Ovary (tissue), 7 donors: ENCODE measurements at regions not wholly inside any gene's neighbourhood (a gene's known extent, or its start where the extent isn't known, plus 50 kb on each side); places are given as distances from the start of the nearest gene placed in this dataset.

Experiments used
- DNase-seq, 5 donors: peaks; one replicate each; pipeline ENCODE4 v3.0.0-alpha.2; 2019 to 2020
- H3K27ac ChIP-seq, 2 donors: fragments of 200-600 bp; one replicate each; pipeline versions ENCODE4 v1.5.1 to v1.8.0; 2019 to 2022
- H3K27me3 ChIP-seq: fragments of 200-600 bp; one replicate; pipeline ENCODE4 v1.8.0; 2022
- H3K36me3 ChIP-seq: fragments of 200-600 bp; sonication (generic); one replicate; pipeline ENCODE4 v1.5.1; 2019
- H3K4me1 ChIP-seq: one replicate; pipeline ENCODE4 v1.8.1; 2013; ENCODE audit warnings: mild to moderate bottlenecking, moderate library complexity; ENCODE audit not compliant: insufficient read depth
- H3K4me3 ChIP-seq: fragments of 200-600 bp; sonication (generic); one replicate; pipeline ENCODE4 v1.5.1; 2017
- H3K9me3 ChIP-seq, 2 donors: fragments of 200-600 bp in 1 of 2; sonication (generic) in 1 of 2; one replicate each; pipeline versions ENCODE4 v1.5.1 to v1.8.1; 2013 to 2019; ENCODE audit warnings: mild to moderate bottlenecking in 1 of 2, moderate library complexity in 1 of 2
- EP300 ChIP-seq: sonication (generic); formaldehyde crosslinking; IDR thresholded peaks from one replicate; pipeline ENCODE4 v1.6.1; 2017; ENCODE audit warnings: antibody characterized with exemption
- POLR2A ChIP-seq: fragments of 450-650 bp; IDR thresholded peaks from one replicate; pipeline ENCODE4 v1.6.1; 2017; ENCODE audit warnings: antibody characterized with exemption, mild to moderate bottlenecking, moderate library complexity
- WGBS, 3 donors: extraction: QIAGEN DNeasy Blood & Tissue Kit in 1 of 3; methylation state at CpG; one replicate each; pipeline versions ENCODE4 v1.1.5 to v1.1.7; 2013 to 2017; 5-methylcytosine and 5-hydroxymethylcytosine counted together
- intact Hi-C, 4 donors: fragments of 100-400 bp; cut with DNase I; formaldehyde crosslinking; loops; one replicate each; pipeline versions ENCODE4 v1.11.0 to v1.15.1; 2022 to 2023
- TF ChIP-seq, protein P1 (sequence below), 3 donors: fragments of 450-650 bp in 2 of 3; fragments of 200-600 bp in 1 of 3; IDR thresholded peaks; one replicate each; pipeline versions ENCODE4 v1.5.1 to v1.8.0; 2016 to 2022; ENCODE audit warnings: antibody characterized with exemption in 3 of 3, mild to moderate bottlenecking in 1 of 3
- donor health status: DM: no; HTN: no; CAD: no; lungs with moderate emphysema.
- donor health status: DM: no; HTN: no; CAD: no.
- donor health status: Bipolar disorder and iron deficiency.
- donor health status: DM: no; HTN: no; CAD: no.
- donor health status: DM: yes; HTN: yes; CAD: no.

DNA sequence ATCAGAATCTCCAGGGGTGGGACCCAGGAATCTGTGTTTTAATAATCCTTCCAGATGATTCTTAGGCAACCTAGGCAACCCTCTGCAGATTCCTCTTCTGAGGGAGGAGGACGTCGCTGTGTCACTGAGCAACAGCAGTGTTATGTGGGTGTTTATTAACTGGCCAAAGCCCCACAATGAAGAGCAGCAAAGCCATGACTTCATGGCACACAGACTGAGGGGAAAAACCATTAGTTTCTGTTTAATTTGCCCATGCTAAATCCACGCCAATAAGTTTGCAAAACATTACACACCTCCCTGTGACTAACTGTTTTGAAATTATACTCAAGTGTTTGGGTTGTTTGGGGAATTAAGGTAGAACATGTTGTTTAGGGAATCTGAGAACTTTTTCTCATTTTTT lies 83.7 kb upstream of the TMED7 start:
- no peak for TF ChIP-seq POLR2A
- TF ChIP-seq, protein P1, sequence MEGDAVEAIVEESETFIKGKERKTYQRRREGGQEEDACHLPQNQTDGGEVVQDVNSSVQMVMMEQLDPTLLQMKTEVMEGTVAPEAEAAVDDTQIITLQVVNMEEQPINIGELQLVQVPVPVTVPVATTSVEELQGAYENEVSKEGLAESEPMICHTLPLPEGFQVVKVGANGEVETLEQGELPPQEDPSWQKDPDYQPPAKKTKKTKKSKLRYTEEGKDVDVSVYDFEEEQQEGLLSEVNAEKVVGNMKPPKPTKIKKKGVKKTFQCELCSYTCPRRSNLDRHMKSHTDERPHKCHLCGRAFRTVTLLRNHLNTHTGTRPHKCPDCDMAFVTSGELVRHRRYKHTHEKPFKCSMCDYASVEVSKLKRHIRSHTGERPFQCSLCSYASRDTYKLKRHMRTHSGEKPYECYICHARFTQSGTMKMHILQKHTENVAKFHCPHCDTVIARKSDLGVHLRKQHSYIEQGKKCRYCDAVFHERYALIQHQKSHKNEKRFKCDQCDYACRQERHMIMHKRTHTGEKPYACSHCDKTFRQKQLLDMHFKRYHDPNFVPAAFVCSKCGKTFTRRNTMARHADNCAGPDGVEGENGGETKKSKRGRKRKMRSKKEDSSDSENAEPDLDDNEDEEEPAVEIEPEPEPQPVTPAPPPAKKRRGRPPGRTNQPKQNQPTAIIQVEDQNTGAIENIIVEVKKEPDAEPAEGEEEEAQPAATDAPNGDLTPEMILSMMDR (IDR thresholded peaks at IDR 0.05), result no peak
- TF ChIP-seq EP300, result no peak
- H3K9me3 ChIP-seq, result no peaks in the 10 kb centered on the region
- no peaks in the 10 kb centered on the region for H3K4me1 ChIP-seq
- intact Hi-C loops, result no loop called here
- no peak overlapping the region for H3K27ac ChIP-seq
- no peak for DNase-seq
- H3K36me3 ChIP-seq, result no peaks in the 10 kb centered on the region
- no peak overlapping the region for H3K4me3 ChIP-seq
- no peaks in the 10 kb centered on the region for H3K27me3 ChIP-seq
- 35 to 60% (median 41%) methylated on average over 3 of the region's 3 CpGs for WGBS, 3 donors

DNA sequence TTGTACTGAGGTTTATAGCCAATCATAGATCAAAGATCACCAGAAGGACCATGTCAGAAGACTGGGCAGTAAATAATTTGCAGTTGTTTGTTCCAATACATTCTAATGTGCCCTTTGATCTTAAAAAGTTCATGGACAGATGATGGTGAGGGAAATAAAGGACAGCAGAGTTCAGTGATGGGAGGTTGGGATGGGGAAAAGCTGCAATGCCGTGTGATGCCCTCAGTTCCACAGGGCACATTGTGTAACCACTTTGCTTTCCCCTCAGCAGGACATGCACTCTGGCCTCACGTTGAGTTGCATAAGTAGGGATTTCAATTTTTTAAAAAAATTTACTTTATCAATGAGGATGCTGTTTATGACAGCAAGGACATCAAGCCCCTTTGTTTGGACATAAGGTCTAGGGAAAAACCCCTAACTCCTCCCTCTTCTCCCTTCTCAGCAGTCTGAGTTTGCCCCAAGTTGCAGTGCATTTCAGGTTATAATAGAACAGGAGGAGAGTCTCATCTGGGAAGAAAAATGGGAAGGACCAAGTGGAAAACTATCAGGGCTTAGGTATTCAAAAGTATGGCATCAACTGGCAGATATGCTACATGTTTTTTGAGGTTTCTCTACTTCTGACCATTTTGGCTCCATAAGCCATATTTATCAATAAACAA lies 83.1 kb upstream of the TMED7 start:
- no peaks in the 10 kb centered on the region for H3K27me3 ChIP-seq
- no peak overlapping the region for H3K4me3 ChIP-seq
- H3K4me1 ChIP-seq, result no peaks in the 10 kb centered on the region
- H3K9me3 ChIP-seq, result no peaks in the 10 kb centered on the region
- TF ChIP-seq EP300 (no peak), POLR2A (no peak)
- TF ChIP-seq, protein P1 (IDR thresholded peaks at IDR 0.05), result no peak
- H3K27ac ChIP-seq, result no peak overlapping the region
- intact Hi-C loops, result no loop called here
- no peak for DNase-seq
- 73 to 83% (median 81%) methylated on average over 2 of the region's 2 CpGs for WGBS, 3 donors
- no peaks in the 10 kb centered on the region for H3K36me3 ChIP-seq

DNA sequence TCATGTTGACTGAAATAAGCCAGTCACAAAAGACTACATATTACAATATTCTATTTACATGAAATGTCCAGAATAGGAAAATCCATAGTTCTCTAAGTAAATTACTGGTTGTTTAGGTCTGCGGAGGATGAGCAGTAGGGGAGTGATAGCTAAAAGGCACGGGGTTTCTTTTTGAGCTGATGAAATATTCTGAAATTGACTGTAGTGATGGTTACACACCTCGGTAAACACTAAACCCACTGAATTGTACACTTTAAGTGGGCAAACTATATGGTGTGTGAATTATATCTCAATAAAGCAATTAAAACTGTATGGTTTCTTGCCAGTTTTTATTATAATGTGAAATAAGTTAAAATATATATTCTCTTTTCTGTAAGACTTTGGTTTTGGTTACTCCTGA lies 77.7 kb upstream of the TMED7 start:
- Histone ChIP-seq H3K4me1 (no peaks in the 10 kb centered on the region), H3K4me3 (no peak overlapping the region), H3K27me3 (no peaks in the 10 kb centered on the region), H3K36me3 (no peaks in the 10 kb centered on the region), H3K27ac (no peak overlapping the region), H3K9me3 (no peaks in the 10 kb centered on the region)
- no peak for DNase-seq
- intact Hi-C loops, result no loop called here
- WGBS, 3 donors, result 86 to 89% (median 87%) methylated on average over 3 of the region's 3 CpGs
- no peak for TF ChIP-seq POLR2A

DNA sequence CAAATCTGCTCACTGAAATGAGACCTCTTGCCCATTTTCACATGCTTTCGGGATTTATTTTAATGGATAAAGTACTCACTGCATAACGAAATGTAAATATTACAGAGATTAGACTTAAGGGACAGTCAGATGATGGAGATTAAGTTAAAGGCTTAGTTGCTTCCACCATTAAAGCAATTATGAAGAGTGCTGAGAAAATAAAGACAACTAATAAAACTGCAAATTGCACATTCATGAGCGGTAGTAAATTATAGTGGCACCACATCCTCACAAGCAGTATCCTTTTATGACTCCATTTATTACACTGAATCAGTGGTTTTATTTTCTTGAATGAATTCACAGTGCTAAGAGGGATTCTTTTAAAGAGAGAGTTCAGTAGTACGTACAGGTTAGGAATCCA lies 76.2 kb upstream of the TMED7 start:
- 60 to 83% (median 80%) methylated on average over 4 of the region's 4 CpGs for WGBS, 3 donors
- Histone ChIP-seq H3K27ac (no peak overlapping the region), H3K27me3 (no peaks in the 10 kb centered on the region), H3K9me3 (no peaks in the 10 kb centered on the region), H3K4me1 (no peaks in the 10 kb centered on the region), H3K36me3 (no peaks in the 10 kb centered on the region), H3K4me3 (no peak overlapping the region)
- intact Hi-C loops, result no loop called here
- TF ChIP-seq POLR2A, result no peak
- TF ChIP-seq, protein P1 (IDR thresholded peaks at IDR 0.05), result no peak
- no peak for TF ChIP-seq EP300
- DNase-seq, result no peak

DNA sequence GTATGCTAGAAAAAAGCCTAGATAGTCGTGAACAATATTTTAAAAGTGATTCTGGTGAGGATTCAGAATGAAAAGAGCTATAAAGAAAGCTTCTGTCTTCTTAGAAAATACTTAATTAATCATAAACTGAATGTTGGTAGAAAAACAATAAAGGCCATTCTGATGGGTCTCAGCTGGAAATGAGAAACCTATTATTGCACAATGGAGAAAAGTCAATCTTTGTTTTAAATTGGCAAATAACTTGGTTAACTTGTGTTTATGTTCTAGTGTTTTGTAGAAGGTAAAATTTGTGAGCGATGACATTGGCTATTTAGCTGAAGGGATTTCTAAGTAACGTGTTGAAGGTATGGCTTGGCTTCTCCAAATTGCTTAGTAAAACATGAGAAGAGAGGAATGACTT lies 74.1 kb upstream of the TMED7 start:
- H3K27me3 ChIP-seq, result no peaks in the 10 kb centered on the region
- no peaks in the 10 kb centered on the region for H3K4me1 ChIP-seq
- intact Hi-C loops, result no loop called here
- 89 to 94% (median 91%) methylated on average over 3 of the region's 3 CpGs for WGBS, 3 donors
- H3K9me3 ChIP-seq, result no peaks in the 10 kb centered on the region
- no peak overlapping the region for H3K27ac ChIP-seq
- DNase-seq, result no peak
- TF ChIP-seq, protein P1 (IDR thresholded peaks at IDR 0.05), result no peak
- TF ChIP-seq EP300 (no peak), POLR2A (no peak)
- no peak overlapping the region for H3K4me3 ChIP-seq
- no peaks in the 10 kb centered on the region for H3K36me3 ChIP-seq
